ENCODE measurements at regions not wholly inside any gene's neighbourhood (a gene's known extent, or its start where the extent isn't known, plus 50 kb on each side); places are given as distances from the start of the nearest gene placed in this dataset.
A peak's percentile ranks its signal among the peaks of the same experiment; 100 is the strongest.

DNA sequence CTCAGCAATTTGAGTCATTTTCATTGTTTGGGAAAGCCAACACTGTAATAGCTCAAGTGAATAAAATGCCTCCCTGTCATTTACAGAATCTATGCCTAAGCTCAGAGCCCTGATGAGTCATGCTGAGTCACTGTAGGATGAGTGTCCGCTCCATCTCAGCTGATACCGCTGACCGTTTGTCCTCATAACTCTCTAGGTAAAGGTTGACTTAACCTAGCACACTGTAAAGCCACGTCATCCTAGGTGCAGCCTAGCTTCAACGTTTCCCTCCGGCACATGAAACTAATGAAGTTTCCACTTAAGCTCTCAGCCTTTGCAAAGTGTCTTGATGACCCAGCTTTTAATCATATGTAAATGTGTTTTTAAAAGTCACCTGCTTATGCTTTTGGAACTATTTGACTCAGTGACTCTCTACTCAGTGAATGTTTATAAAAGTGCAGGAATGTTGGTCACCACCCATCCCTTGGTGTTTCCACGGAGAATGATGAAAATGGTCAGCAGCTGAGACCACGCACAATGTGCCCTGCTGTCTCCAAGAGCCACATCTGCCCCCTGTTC lies 154.0 kb downstream of the PMAIP1 start (continued):
- TF ChIP-seq TEAD2 (tag; IDR thresholded peaks at IDR 0.05) (0 out of 2 replicates have a peak, but pooled peaks have one; percentile 28), NBN (IDR thresholded peaks at IDR 0.05; ENCODE audit: low read depth) (0 out of 2 replicates have a peak, but pooled peaks have one; percentile 26), CCAR2 (IDR thresholded peaks at IDR 0.05; ENCODE audit: low read depth, low read length) (no peak), E2F6 (IDR thresholded peaks at IDR 0.05; ENCODE audit: borderline replicate concordance in 1 of 2, extremely low read depth in 1 of 2, insufficient read depth in 1 of 2, insufficient read length in 1 of 2, low read depth in 1 of 2, low read length in 1 of 2, poor library complexity in 1 of 2, severe bottlenecking in 1 of 2) (peak; percentile 45 to 62), PHB2 (IDR thresholded peaks at IDR 0.05; ENCODE audit: low read depth) (no peak), MAFG (tag; conservative IDR thresholded peaks at IDR 0.05) (peak; percentile 98), SMARCC2 (IDR thresholded peaks at IDR 0.05; ENCODE audit: low read depth) (peak; percentile 86), TOE1 (IDR thresholded peaks at IDR 0.05; ENCODE audit: borderline replicate concordance) (0 out of 2 replicates have a peak, but pooled peaks have one; percentile 40), TOE1 (CRISPR knock-in tag; IDR thresholded peaks at IDR 0.05; ENCODE audit: borderline replicate concordance, low read depth) (no peak), TBP (optimal IDR thresholded peaks at IDR 0.05; ENCODE audit: low read depth, low read length) (peak; percentile 47), NR2C1 (IDR thresholded peaks at IDR 0.05) (no peak), NR2C1 (tag; IDR thresholded peaks at IDR 0.05) (0 out of 2 replicates have a peak, but pooled peaks have one; percentile 17), NFE2L1 (tag; IDR thresholded peaks at IDR 0.05; ENCODE audit: borderline replicate concordance, low read depth) (peak; percentile 88), CBFA2T3 (IDR thresholded peaks at IDR 0.05) (peak; percentile 61), ZNF561 (CRISPR knock-in tag; conservative IDR thresholded peaks at IDR 0.05) (no peak), ZNF24 (IDR thresholded peaks at IDR 0.05) (peak; percentile 59), MEIS2 (IDR thresholded peaks at IDR 0.05; ENCODE audit: partially characterized antibody) (peak; percentile 76), JUND (IDR thresholded peaks at IDR 0.05; ENCODE audit: borderline replicate concordance, low read depth, low read length) (peak; percentile 99), JUND (tag; IDR thresholded peaks at IDR 0.05; ENCODE audit: borderline replicate concordance, low read depth, low read length) (peak; percentile 100), CHCHD3 (CRISPR knock-in tag; IDR thresholded peaks at IDR 0.05) (no peak), ATF7 (IDR thresholded peaks at IDR 0.05) (peak; percentile 89), ZNF253 (CRISPR knock-in tag; conservative IDR thresholded peaks at IDR 0.05) (no peak)
- TF ChIP-seq, protein P1, sequence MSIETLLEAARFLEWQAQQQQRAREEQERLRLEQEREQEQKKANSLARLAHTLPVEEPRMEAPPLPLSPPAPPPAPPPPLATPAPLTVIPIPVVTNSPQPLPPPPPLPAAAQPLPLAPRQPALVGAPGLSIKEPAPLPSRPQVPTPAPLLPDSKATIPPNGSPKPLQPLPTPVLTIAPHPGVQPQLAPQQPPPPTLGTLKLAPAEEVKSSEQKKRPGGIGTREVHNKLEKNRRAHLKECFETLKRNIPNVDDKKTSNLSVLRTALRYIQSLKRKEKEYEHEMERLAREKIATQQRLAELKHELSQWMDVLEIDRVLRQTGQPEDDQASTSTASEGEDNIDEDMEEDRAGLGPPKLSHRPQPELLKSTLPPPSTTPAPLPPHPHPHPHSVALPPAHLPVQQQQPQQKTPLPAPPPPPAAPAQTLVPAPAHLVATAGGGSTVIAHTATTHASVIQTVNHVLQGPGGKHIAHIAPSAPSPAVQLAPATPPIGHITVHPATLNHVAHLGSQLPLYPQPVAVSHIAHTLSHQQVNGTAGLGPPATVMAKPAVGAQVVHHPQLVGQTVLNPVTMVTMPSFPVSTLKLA (conservative IDR thresholded peaks at IDR 0.05), result peak in 1 of 2 experiments; percentile 39; a peak in 1 of 4 replicates
- TF ChIP-seq, protein P2, sequence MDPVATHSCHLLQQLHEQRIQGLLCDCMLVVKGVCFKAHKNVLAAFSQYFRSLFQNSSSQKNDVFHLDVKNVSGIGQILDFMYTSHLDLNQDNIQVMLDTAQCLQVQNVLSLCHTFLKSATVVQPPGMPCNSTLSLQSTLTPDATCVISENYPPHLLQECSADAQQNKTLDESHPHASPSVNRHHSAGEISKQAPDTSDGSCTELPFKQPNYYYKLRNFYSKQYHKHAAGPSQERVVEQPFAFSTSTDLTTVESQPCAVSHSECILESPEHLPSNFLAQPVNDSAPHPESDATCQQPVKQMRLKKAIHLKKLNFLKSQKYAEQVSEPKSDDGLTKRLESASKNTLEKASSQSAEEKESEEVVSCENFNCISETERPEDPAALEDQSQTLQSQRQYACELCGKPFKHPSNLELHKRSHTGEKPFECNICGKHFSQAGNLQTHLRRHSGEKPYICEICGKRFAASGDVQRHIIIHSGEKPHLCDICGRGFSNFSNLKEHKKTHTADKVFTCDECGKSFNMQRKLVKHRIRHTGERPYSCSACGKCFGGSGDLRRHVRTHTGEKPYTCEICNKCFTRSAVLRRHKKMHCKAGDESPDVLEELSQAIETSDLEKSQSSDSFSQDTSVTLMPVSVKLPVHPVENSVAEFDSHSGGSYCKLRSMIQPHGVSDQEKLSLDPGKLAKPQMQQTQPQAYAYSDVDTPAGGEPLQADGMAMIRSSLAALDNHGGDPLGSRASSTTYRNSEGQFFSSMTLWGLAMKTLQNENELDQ (CRISPR knock-in tag; IDR thresholded peaks at IDR 0.05; ENCODE audit: borderline replicate concordance), result no peak

Data from K562 (cell line).